Fibroblast of peridontal ligament (primary cell): ENCODE measurements at regions not wholly inside any gene's neighbourhood (a gene's known extent, or its start where the extent isn't known, plus 50 kb on each side); places are given as distances from the start of the nearest gene placed in this dataset.

Experiments used
- DNase-seq: peaks from one replicate; pipeline ENCODE4 v3.0.0-alpha.2; 2010; ENCODE audit errors: extremely low read depth

DNA sequence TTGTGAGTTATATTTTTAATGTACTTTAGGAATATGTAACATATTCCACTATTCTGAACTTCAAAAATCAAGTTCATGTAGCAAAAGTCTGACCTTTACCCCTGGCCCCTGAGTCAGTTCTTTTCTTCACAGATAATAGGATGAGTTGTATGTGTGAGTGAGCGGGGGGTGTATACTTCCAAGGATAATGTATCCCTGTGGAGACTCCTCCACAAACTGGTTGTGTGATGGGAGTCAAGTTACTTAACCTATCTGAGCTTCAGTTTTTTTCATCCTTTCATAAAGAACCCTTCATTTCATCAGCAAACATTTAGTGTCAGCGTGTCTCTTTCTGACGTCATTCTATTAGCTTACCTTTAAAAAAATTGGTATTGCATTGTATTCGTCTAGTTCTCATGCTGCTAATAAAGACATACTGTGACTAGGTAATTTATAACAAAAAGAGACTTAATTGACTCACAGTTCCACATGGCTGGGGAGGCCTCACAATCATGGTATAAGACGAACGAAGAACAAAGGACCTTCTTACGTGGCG lies 288.1 kb upstream of the GPC6 start:
- no peak for DNase-seq

DNA sequence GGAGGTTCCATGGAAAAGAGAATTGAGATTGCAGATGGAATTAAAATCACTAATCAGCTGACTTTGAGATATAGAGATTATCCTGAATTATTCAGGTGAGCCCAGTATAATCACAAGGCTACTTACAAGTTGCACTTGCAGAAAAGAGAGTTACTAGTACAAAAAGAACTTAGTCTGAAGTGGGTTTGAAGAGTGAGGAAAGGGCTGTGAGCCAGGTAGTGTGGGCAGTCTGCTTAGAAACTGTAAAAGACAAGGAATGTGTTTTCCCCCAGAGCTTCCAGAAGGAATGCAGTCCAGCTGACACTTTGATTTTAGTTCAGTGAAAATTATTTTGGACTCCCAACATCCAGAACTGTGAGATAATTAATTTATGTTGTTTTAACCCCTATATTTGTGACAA lies 285.4 kb upstream of the GPC6 start:
- DNase-seq: peak; percentile 2

DNA sequence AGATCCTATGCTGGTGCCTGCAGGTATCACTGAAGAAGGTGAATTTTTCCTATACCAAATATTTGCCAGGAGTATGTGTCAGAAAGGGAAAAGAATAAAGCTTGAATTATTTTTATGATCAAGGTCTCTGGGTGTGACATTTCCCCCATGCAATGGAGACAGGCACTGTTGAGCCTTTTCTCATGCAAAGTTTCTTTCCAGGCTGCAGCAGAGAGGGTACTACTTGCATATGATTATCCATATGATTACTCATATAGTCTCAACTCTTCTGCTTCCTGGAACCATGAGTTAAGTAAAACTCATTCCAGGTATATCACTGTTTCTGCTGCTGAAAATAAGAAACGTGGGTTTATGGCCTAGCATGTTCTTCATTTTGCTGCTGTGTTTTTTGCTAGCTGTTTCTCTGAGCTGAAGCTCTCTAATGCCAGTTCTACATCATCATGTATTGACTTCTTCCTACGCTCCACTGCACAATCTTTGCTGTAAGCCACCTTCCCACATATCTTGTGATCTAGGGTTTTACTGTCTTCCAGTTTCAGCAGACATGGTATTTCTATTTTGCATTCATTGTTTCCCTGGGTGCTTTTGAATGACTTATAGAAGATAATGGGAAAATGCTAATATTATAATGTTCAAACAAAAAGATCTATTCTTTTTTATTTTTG lies 278.7 kb upstream of the GPC6 start:
- no peak for DNase-seq

DNA sequence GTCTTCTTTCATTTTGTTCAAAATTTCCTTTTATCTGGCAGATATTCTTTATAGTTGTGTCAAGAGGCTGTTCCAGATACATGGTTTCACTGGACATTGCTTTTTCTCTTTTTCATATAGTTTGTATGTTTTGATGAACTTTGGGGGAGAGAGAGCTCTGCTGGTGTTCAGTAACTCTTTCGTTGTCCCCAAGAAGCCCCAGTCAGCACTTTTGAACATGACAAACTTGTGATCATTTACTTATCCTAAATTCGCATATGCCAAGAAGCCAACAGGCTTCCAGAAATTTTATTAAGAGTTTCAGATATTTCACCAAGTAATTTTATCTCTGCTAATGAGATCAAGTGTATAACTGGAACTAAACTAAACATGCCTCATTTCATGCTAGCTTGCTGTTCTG lies 275.8 kb upstream of the GPC6 start:
- no peak for DNase-seq

DNA sequence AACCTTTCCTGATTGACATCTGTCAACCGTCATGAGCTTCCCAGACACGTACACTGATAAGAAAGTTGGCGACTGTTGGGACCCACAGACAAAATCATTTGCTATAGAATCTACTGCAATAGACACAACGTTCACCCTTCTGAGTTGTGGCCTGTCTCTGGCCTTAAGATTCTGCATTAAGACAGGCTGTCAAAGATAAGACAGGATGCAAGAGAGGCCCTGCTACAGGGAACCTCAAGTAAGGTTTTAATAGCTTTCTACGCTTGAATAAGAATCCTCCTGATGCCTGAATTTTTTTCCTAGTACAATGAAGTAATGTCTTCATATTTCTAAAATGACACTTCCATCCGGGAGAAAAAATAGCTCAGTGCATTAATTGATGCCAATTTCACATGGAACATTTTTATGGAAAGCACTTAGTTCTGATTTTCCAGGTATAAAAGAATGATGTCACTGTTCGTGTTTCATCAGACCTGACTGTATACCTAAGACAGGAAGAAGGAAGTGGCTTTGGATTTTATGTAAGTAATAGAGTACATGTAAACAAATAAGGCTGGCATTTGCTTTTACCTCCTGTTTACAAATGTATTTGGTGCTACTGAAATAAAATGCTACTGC lies 275.2 kb upstream of the GPC6 start:
- no peak for DNase-seq

DNA sequence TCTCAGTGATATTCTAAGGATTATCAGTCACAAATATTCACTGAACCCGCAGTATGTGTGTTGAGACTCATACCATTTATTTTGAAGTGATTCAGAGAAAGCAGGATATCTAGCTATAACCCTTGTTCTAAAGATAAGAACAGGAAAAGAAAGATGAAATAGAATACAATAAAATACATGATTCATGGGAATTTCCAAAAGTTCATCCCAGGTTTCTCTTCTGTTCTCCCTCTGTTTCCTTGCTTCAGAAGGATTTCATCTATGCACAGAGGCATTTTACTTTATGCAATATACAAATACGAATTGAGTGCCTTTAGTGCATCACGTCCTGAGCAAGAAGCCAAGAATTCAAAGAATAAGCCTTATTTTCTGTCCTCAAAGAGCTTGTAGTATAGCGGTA lies 274.4 kb upstream of the GPC6 start:
- peak; percentile 3 for DNase-seq

DNA sequence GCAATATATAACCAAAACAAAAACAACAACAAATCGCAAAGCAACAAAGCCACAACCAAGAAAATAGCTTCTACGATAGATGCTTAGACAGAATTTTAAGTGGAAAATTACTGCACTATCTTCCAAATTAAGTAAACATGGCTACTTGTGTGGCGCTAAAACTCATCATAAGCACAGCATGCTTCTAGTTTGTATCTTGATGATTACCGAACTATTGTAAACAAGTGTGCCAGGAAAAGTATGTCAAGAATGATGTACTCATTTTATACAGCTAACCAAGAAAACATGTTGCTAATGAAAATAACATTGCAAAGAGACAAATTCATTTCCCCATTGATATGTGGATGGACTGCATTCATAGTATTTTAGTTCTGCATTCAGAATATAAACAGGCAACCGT lies 271.9 kb upstream of the GPC6 start:
- peak; percentile 29 for DNase-seq

DNA sequence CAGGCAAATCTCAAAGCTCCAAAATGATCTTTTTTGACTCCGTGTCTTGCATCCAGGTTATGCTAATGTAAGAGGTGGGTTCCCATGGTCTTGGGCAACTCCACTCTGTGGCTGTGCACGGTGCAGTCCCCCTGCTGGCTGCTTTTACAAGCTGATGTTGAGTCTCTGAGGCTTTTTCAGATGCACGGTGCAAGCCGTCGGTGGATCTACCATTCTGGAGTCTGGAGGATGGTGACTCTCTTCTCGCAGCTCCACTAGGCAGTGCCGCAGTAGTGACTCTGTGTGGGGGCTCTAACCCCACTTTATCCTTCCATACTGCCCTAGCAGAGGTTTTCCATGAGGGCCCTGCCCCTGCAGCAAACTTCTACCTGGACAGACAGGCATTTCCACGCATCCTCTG lies 266.8 kb upstream of the GPC6 start:
- DNase-seq: no peak

DNA sequence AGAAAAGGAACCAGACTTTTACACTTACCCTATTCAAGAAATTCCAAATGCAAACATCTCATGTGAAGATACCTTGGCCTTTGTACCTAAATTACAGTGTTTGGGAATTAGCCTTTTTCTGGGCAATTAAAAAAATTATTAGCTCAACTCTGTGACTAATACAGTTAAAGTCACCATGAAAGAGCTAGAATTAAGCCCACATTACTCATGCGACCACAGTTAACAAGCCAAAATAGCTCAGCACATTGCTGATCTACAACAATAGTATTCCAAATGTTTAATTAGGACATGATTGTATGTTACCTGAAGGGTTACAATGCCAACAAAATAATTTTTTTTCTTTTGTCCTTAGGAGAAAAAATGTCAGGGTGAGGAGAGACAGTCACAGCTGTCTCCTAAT lies 263.6 kb upstream of the GPC6 start:
- no peak for DNase-seq

DNA sequence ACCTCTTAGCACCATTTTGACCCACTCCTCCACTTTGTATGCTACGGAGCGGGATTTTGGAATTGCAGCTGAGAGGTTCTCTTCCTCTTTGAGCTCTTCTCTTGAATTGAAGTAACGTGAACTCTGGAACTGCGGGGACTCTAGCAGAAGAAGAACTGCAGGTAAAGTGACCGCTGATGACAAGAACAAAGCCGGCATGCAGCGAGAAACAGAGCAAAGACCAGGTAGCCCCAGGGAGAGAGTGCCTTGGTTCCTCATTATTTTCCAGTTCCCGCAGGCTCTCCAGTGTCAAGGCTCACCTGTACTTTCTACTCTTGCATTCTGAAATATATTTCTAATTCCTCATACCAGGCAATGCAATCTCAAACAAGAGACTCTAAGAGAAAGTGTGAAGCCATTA lies 260.3 kb upstream of the GPC6 start:
- DNase-seq: no peak

DNA sequence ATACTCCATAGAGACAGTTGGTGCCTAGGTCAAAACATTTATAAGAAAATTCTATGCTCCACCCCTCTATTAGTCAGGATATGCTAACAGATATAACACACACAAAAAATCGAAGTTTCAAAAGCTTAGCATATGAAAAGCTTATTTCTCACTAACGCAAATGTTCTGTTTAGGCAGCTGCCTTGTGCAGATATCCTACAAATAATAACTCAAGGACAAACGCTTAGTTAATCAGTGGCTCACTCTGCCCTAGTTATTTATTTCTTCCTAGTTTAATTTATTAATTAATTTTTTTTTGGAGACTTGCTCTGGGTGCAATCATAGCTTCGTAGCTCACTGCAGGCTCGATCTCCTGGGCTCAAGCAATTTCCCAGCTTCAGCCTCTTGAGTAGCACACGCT lies 259.7 kb upstream of the GPC6 start:
- DNase-seq: no peak

DNA sequence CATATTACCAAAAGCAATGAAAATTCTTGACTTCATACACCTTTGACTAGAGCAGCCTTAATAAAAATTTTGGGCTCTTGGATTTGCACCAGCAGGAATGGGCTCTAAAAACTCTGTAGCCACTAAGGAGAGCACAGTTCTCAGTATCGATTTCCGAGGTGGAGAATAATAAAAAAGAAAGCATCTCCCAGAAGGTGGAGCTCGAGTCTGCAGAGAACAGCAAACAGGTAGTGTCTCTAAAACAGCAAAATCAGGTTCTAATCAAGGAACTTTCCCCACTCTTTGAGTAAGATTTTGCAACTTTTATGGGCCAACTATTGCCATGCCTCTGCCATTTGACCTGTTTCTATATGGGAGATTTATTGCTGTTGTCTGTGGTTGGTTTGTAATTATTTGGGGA lies 258.7 kb upstream of the GPC6 start:
- DNase-seq: peak; percentile 60

DNA sequence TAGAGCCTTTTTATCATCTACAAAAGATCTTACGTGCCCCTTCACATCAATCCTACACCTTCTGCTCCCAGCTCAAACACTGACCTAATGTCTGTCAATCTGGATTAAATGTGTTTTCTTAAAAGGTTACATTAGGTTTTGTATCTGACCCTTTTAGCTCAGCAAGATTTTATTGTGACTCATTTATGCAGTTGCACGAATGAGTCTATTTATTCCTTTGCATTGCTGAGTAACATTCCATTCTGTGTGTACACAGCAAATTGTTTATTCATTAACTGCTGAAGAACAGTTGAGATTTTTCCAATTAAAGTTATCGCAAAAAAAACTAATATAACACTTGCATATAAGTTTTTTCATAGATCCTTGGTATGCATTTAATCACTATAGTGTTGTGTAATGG lies 253.9 kb upstream of the GPC6 start:
- DNase-seq: no peak

DNA sequence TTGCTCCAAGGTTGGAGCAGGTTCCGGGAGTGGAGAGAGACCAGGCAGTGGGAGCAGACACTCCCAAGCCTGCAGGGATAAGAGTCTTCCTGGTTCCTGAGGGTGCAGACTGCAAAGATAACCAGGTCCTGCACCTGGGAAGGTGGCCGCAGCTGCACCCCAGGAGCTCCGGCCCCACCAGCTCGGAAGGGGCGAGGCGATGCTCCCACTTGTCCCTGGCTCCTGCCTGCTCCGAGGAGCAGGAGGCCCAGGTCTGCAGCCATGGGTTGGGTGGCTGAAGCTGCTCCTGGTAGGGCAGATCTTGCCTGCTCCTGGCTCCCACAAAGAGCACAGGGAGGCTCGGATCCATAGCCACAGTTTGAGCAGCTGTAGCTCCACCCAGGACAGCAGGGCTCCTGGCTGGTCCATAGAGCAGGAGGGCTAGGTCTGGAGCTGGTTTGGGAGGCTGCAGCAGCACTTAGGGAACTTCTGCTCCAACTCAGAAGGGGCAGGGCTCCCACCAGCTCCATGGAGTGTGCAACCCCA lies 251.6 kb upstream of the GPC6 start:
- DNase-seq: no peak

DNA sequence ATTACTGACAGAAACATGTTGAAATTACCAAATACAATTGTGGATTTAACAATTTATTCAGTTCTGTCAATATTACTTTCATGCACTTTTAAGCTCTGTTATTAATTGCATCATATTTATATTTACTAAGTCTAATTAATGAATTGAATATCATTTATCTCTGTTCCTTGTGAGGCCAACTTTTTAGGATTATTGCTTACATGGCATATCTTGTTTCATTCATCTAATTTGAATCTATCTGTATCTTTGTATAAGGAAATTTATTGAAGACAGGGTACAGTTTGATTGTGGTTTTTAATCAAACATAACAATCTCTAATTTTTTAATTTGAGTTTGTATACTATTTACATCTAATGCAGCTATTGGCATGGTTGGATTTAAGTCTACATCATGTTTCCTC lies 249.9 kb upstream of the GPC6 start:
- no peak for DNase-seq

DNA sequence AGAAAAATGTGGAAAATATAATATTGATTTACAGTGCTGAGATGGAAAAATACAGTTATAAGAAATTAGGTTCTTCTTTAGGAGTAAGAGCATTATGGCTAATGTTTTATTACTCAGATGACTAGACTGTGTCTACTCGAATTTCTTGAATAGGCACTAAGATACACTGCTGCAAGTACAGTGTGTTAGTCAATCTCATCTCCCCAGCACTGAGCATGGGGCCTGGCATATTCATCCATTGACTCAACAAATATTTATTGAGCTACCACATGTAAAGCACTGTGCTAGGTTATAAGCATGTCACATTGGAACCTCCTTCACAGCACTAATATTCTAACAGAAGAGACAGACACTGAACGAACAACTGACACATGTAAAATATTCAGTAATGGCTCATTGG lies 242.5 kb upstream of the GPC6 start:
- no peak for DNase-seq

DNA sequence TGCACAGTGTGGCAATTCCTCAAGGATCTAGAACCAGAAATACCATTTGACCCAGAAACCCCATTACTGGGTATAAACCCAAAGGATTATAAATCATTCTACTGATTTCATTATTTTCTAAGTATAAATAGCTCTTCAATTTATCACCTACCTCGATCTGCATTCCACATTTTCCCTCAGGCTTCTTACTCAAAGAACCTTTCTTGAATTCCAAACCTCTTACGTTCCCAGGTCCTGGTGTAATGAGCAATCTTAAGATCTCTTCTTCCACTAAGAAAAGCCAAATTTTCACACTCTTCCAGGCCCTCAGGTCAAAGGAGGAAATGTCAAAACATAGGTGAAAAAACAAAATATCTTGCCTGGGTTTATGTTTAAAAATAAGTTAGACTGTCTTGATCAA lies 237.3 kb upstream of the GPC6 start:
- DNase-seq: no peak

DNA sequence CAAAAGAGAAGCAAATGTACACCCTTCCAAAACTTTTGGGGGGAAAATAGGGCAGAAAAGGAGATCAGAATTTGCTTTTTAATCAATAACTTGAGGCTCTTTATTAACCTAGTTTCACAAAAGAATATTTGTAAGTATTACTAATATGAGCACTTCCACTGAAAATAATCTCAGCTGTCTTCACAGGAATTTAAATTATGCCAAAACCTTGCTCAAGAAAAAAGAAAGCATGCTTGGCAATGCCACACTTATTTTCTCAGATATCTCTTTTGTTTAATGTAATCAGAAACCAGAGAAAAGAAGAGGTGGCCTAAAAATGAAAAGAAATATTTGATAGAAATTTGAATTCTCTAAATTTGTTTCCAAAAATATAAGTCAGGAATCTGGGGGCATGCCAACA lies 234.9 kb upstream of the GPC6 start:
- DNase-seq: peak; percentile 12

DNA sequence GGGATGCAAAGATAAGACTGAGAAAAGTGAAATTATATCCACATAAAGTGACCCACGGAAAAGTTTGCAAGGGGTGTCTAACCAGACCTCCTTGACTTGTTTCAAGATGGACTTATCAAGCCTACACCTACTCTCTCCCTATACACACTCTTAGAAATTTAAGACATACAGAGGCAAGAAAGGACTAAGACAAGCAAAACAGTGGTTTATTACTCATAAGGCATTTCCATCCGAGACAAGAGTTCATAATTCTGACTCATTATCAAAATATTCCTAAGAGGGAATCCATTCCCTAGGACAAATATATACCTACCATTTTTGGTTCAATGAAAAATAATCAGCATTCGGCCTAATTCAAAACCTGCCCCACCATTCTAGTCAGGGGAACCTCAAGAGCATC lies 232.6 kb upstream of the GPC6 start:
- peak; percentile 38 for DNase-seq

DNA sequence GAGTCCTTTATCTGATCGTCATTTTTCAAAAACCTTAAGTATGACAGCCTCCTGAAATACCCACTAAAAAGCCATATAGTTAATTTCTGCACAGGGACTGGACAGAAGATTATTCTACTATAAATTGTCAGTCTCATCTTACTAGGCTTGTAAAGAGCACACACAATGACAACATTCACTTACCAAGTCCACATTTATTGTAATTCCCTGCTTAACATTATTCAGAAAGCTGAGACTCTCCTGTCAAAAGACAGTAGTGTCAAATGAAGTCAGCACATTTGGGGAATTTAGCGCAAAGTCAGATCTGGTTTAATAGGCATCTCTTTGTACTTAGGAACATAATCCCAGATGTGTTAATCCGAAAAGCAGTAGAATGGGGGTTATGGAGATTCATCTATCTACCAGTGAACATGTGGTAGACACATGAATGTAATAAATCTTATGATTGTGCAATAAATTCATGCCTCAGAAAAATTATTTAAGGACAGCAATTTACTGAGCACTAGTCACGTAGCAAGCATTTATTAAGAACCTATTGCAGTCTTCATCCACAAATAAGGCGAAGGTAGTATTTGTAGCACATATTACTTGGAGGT lies 224.6 kb upstream of the GPC6 start:
- DNase-seq: peak; percentile 2

DNA sequence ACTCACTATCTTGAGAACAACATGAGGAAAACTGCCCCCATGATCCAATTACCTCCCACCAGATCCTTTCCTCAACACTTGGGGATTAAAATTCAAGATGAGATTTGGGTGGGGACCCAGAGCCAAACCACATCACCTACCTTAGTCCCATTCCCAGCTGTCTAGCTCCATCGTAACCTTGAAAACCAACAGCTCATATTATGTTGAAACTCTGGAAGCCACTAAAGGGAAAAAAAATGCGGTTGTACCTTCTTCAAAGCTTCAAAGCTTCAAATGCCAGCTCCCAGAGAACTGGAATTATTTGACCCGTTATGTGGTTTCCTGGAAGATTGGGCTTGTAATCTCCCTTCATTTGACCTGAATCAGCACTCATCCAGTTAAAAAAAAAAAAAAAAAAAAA lies 223.1 kb upstream of the GPC6 start:
- no peak for DNase-seq

DNA sequence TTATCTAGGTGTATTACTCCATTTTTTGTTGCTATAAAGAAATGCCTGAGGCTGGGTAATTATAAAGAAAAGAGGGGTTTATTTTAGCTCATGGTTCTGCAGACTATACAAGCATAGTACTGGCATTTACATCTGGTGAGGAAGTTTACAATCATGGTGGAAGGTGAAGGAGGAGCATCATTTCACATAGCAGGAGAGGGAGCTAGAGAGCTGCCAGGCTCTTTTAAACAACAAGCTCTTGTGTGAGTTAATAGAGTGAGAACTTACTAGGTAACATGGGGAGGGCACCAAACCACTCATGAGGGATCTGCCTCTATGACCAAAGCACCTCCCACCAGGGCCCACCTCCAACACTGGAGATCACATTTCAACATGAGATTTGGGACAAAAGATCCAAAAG lies 221.7 kb upstream of the GPC6 start:
- DNase-seq: peak; percentile 31

DNA sequence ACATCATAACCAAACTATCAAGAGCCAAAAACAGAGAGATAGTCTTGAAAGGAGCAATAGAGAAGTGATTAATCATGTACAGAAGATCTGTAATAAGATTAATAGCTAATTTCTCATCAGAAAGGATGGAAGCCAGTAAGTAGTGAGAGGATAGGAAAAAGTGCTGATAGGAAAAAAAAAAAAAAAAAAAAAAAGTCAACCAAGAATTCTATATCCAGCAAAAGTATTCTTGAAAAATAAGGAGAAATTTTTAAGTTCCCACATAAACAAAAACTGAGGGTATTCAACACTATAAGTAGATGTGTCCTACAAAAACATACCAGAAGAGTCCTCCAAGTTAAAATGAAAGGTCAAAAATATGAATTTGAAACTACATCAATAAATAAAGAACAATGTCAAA lies 218.7 kb upstream of the GPC6 start:
- DNase-seq: no peak
